PC-3 (cell line): ENCODE measurements at regions not wholly inside any gene's neighbourhood (a gene's known extent, or its start where the extent isn't known, plus 50 kb on each side); places are given as distances from the start of the nearest gene placed in this dataset.

Source experiments
- ATAC-seq: fragments of 200-7000 bp; cut with Tn5 transposase; 2 replicates; pipeline ENCODE4 v1.9.1; 2020; ENCODE audit warnings: mild to moderate bottlenecking, moderate library complexity
- BruUV-seq: library from RNA; stranded (reverse); fragments of 400-500 nt; replicated peaks from 2 replicates; lab custom pipeline; 2021; lab: Mats Ljungman, UMichigan
- CTCF ChIA-PET: fragments of 300-600 bp; sonication (Branson Sonifier 250); formaldehyde crosslinking; loops from one replicate; lab custom pipeline; 2022; ENCODE audit warnings: antibody characterized with exemption; lab: Charles Lee
- POLR2A ChIA-PET: fragments of 300-600 bp; sonication (Branson Sonifier 250); formaldehyde crosslinking; loops from one replicate; lab custom pipeline; 2022; ENCODE audit warnings: antibody characterized with exemption; ENCODE audit not compliant: unreplicated experiment; lab: Charles Lee
- DNase-seq: peaks from one replicate; pipeline ENCODE4 v3.0.0-alpha.2; 2015
- H2AFZ ChIP-seq: fragments of 300-600 bp; sonication (generic); 2 replicates; pipeline ENCODE4 v1.6.0; 2016; ENCODE audit warnings: antibody characterized with exemption, low read length
- H3F3A ChIP-seq: fragments of 300-600 bp; sonication (generic); one replicate; pipeline ENCODE4 v1.6.0; 2017; ENCODE audit warnings: antibody characterized with exemption, low read length, control low read depth, mild to moderate bottlenecking; ENCODE audit not compliant: unreplicated experiment
- H3K27ac ChIP-seq: fragments of 300-600 bp; sonication (generic); 2 replicates; pipeline ENCODE4 v1.5.1; 2016; ENCODE audit warnings: mild to moderate bottlenecking, low read length
- H3K27me3 ChIP-seq: fragments of 300-600 bp; sonication (generic); 2 replicates; pipeline ENCODE4 v1.6.1; 2016; ENCODE audit warnings: low read length, mixed read lengths
- H3K36me3 ChIP-seq: fragments of 300-600 bp; sonication (generic); 2 replicates; pipeline ENCODE4 v1.6.1; 2016; ENCODE audit warnings: low read depth, mixed run types, low read length, mixed read lengths
- H3K4me1 ChIP-seq: fragments of 300-600 bp; sonication (generic); 2 replicates; pipeline ENCODE4 v1.5.1; 2016; ENCODE audit warnings: low read length; ENCODE audit not compliant: insufficient read depth
- H3K4me2 ChIP-seq: fragments of 300-600 bp; sonication (generic); 2 replicates; pipeline ENCODE4 v1.6.0; 2016; ENCODE audit warnings: low read length
- H3K4me3 ChIP-seq: fragments of 300-600 bp; sonication (generic); 2 replicates; pipeline ENCODE4 v1.5.1; 2016; ENCODE audit warnings: mild to moderate bottlenecking, low read length, mixed read lengths
- H3K79me2 ChIP-seq: fragments of 300-600 bp; sonication (generic); 2 replicates; pipeline ENCODE4 v1.6.1; 2017; ENCODE audit warnings: low read length, mixed read lengths
- H3K9ac ChIP-seq: fragments of 300-600 bp; sonication (generic); 2 replicates; pipeline ENCODE4 v1.6.0; 2016; ENCODE audit warnings: mild to moderate bottlenecking, low read length
- H3K9me2 ChIP-seq: fragments of 300-600 bp; sonication (generic); replicated peaks from 2 replicates; pipeline ENCODE4 v1.6.1; 2016; ENCODE audit warnings: mixed run types, low read length, mixed read lengths
- H3K9me3 ChIP-seq: fragments of 300-600 bp; sonication (generic); 2 replicates; pipeline ENCODE4 v1.6.1; 2016; ENCODE audit warnings: low read length, mixed read lengths
- H4K20me1 ChIP-seq: fragments of 300-600 bp; sonication (generic); 2 replicates; pipeline ENCODE4 v1.6.1; 2016; ENCODE audit warnings: low read length, mixed read lengths
- EZH2 ChIP-seq: fragments of 300-600 bp; sonication (generic); IDR thresholded peaks from one replicate; pipeline ENCODE4 v1.6.1; 2017; ENCODE audit warnings: antibody characterized with exemption, mild to moderate bottlenecking, low read length; ENCODE audit not compliant: unreplicated experiment
- EZH2phosphoT487 ChIP-seq: fragments of 300-600 bp; sonication (generic); IDR thresholded peaks from 2 replicates; pipeline ENCODE4 v1.6.1; 2018; ENCODE audit warnings: mild to moderate bottlenecking, antibody characterized with exemption, low read length, borderline replicate concordance
- intact Hi-C: fragments of 100-400 bp; cut with micrococcal nuclease; formaldehyde crosslinking; loops from 2 replicates; pipeline ENCODE4 v1.9.0; 2023
- TF ChIP-seq, protein P1 (sequence below): fragments of 300-600 bp; sonication (generic); conservative IDR thresholded peaks from 2 replicates; pipeline ENCODE4 v1.5.1; 2017; ENCODE audit warnings: antibody characterized with exemption, low read depth, mild to moderate bottlenecking, low read length

- no TSS peak for BruUV-seq
- ChIA-PET CTCF (no interaction called here), POLR2A (no interaction called here)
- Histone ChIP-seq H3K27ac (no peak overlapping the region), H2AFZ (no peak overlapping the region), H3K9ac (no peak overlapping the region), H3F3A (no peaks in the 10 kb centered on the region), H3K4me2 (no peak overlapping the region), H3K9me3 (no peaks in the 10 kb centered on the region), H3K36me3 (no peaks in the 10 kb centered on the region), H3K79me2 (no peaks in the 10 kb centered on the region), H3K9me2 (no peaks in the 10 kb centered on the region), H3K4me3 (no peak overlapping the region), H3K4me1 (no peaks in the 10 kb centered on the region), H3K27me3 (no peaks in the 10 kb centered on the region), H4K20me1 (no peaks in the 10 kb centered on the region)
- ATAC-seq = no peak
- DNase-seq = no peak
- TF ChIP-seq, protein P1, sequence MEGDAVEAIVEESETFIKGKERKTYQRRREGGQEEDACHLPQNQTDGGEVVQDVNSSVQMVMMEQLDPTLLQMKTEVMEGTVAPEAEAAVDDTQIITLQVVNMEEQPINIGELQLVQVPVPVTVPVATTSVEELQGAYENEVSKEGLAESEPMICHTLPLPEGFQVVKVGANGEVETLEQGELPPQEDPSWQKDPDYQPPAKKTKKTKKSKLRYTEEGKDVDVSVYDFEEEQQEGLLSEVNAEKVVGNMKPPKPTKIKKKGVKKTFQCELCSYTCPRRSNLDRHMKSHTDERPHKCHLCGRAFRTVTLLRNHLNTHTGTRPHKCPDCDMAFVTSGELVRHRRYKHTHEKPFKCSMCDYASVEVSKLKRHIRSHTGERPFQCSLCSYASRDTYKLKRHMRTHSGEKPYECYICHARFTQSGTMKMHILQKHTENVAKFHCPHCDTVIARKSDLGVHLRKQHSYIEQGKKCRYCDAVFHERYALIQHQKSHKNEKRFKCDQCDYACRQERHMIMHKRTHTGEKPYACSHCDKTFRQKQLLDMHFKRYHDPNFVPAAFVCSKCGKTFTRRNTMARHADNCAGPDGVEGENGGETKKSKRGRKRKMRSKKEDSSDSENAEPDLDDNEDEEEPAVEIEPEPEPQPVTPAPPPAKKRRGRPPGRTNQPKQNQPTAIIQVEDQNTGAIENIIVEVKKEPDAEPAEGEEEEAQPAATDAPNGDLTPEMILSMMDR = no peak
- TF ChIP-seq EZH2 (no peak), EZH2phosphoT487 (no peak)
- intact Hi-C loops = no loop called here
These were observed 308.6 kb upstream of the FZD8 start for GRCh38 chr10:35950701-35951100.

DNA sequence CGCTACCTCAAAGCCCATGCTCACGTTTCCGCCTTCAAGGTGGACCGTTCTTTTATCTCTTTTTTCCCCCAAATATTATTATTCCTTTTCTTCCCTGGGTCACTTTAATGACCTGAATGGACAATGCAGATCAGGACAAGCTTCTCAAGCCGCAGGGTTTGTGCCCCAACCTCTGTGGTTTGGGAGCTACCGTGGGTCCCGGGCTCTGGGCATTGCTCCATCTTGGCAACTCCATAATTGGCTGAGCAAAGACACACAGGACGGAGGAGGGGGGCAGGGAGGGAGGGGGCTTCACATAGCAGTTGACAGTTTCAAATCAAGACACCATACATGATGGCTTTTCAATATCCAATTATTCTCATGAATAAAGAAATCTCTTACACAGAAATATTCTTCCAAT, 308.1 kb upstream of the FZD8 start:
- ChIA-PET POLR2A (no interaction called here), CTCF (no interaction called here)
- no peaks in the 10 kb centered on the region for H3K36me3 ChIP-seq
- intact Hi-C loops = no loop called here
- no peak for DNase-seq
- H3K9ac ChIP-seq = no peak overlapping the region
- ATAC-seq = no peak
- no peak overlapping the region for H3K4me3 ChIP-seq
- no peaks in the 10 kb centered on the region for H3K9me3 ChIP-seq
- no TSS peak for BruUV-seq
- H3F3A ChIP-seq = no peaks in the 10 kb centered on the region
- H3K4me2 ChIP-seq = no peak overlapping the region
- no peak overlapping the region for H2AFZ ChIP-seq
- H3K27ac ChIP-seq = no peak overlapping the region
- no peak for TF ChIP-seq EZH2phosphoT487
- TF ChIP-seq, protein P1 = no peak
- TF ChIP-seq EZH2 = no peak
- H3K27me3 ChIP-seq = no peaks in the 10 kb centered on the region
- H4K20me1 ChIP-seq = no peaks in the 10 kb centered on the region
- no peaks in the 10 kb centered on the region for H3K9me2 ChIP-seq
- H3K79me2 ChIP-seq = no peaks in the 10 kb centered on the region
- no peaks in the 10 kb centered on the region for H3K4me1 ChIP-seq

DNA sequence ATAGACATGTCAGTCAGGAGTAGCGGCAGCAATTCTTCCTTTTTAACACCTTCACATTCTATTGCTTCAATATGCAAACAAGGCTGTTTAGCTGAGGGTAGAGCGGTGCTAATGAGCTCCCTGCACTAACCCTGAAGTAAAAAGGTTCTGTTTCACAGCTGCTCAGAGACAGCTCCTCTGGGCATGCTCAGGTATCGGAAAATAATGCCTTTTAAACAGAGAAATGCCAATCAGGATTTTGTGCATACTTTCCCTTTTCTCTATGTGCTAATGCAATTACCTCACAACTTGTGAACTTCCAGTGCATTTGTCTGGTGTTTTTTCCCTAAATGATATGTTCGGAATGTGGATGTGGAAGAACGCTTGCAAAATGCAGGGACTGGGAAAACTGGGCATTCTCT, 307.7 kb upstream of the FZD8 start:
- Histone ChIP-seq H3K27ac (no peak overlapping the region), H3K9me3 (no peaks in the 10 kb centered on the region), H3K27me3 (no peaks in the 10 kb centered on the region), H4K20me1 (no peaks in the 10 kb centered on the region), H3K4me2 (no peak overlapping the region), H3K79me2 (no peaks in the 10 kb centered on the region), H3F3A (no peaks in the 10 kb centered on the region), H3K4me1 (no peaks in the 10 kb centered on the region), H2AFZ (no peak overlapping the region), H3K9me2 (no peaks in the 10 kb centered on the region), H3K36me3 (no peaks in the 10 kb centered on the region), H3K4me3 (no peak overlapping the region), H3K9ac (no peak overlapping the region)
- BruUV-seq = no TSS peak
- TF ChIP-seq, protein P1 = no peak
- TF ChIP-seq EZH2phosphoT487 (no peak), EZH2 (no peak)
- ATAC-seq = no peak
- DNase-seq = no peak
- intact Hi-C loops = no loop called here
- CTCF ChIA-PET = interaction anchor here (0.6 kb wide), 1 partner anchor 830 kb away, joined by 3 read pairs; no protein-coding TSS in a partner anchor
- POLR2A ChIA-PET = no interaction called here
